Activated CD4-positive, alpha-beta T cell treated with anti-CD3 and anti-CD28 coated beads for 1 hour (primary cell): ENCODE measurements at regions not wholly inside any gene's neighbourhood (a gene's known extent, or its start where the extent isn't known, plus 50 kb on each side); places are given as distances from the start of the nearest gene placed in this dataset.

Experiments used
- DNase-seq: peaks from one replicate; pipeline ENCODE4 v3.0.0-alpha.2; 2020

DNA sequence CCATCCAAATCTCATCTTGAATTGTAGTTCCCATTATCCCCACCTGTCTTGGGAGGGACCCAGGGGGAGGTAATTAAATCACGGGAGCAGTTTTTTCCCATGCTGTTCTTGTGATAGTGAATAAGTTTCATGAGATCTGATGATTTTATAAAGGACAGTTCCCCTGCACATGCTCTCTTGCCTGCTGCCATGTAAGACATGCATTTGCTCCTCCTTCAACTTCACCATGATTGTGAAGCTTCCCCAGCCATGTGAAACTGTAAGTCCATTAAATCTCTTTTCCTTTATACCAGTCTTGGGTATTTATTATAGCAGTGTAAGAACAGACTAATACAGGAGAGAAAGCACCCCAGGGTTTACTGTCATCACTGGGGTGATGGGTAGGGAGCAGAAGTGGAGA is 220.4 kb upstream of the NUDT4 start:
- DNase-seq = no peak

DNA sequence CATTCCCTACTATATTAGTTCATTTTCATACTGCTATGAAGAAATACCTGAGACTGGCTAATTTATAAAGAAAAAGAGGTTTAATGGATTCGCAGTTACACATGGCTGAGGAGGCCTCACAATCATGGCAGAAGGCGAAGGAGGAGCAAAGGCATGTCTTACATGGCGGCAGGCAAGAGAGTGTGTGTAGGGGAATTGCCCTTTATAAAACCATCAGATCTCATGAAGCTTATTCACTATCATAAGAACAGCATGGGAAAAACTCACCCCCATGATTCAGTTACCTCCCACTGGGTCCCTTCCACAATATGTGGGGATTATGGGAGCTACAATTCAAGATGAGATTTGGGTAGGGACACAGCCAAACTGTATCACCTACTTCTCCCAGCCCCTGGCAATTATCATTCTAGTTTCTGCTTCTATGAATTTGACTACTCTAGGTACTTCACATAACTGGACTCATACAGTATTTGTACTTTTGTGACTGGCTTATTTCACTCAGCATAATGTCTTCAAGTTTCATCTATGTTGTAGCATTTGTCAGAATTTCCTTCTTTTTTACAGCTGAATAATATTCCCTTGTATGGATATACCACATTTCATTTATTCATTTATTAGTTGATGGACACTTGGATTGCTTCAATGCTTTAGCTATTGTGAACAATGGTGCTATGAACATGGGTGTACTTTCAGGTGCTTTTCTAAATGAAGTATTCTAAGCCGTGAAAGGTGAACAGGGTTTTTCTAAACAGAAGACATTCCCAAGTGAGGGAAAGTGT is 219.5 kb upstream of the NUDT4 start:
- no peak for DNase-seq

DNA sequence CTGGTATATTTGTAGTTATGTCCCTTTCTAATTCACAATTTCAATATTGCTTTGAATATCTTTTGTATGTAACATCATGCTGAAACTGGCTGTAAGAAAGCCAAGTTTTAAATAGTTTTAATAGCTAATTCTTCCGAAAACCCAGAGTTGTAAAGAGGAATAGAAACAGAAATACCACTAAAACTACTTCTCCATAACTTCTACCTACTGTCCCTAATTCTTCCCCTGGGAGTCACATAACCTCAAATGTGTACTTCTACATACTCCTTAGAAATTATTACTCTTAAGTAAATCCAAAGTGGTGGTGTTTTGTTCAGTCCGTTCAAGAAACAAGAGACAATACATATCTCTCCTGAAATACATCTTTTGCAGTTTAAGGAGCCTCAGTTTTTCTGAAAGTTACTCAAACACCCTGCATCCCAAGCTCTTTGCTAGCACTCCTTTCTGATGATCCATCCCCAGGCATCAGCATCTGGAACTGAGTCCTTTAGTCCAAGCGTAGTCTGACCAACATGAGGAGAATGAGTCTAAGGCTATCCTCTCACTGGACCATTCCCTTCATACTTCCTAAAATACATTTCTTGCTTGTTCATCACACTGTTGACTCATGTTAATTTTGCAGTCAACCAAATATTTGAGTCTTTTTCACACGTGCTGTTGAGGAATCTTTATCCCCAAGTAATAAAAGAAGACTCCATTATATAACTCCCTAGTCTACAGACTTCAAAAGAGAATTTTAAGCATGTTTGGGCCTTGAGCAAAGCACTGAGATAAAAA is 214.3 kb upstream of the NUDT4 start:
- DNase-seq = no peak

DNA sequence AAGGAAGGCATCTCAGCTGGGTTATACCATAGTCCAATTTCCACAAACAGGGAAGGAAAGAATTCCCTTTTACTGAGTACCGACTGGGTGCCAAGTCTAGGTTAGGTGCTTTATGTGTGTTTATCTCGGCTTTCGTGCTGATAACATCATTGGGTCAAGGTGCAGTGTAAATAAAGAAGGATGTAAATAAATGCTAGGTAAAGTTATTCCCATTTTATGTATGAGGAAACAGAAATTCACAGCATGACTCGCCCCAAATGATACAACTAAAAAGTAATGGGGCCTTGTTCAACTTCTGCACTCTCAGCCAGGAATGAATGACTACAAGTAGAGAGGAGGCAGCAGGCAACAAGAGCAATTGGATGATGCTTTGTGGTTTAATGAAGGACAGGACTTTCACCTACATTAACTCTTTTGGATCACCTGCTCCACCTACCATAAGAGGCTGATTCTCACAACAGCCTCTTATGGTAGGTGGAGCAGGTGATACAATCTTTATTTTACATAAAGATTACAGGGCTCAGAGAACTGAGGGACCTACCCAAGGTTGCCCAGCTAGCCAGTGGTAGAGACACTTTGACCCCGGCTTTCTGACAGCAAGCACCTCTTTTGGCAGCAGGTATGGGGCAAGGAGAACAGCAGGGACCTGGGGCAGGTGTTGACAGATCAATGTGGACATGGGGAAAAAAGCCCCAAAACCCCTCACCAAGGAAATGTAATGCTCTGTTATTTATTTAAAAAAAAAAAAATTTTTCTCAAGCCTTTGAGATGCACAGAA is 213.4 kb upstream of the NUDT4 start:
- DNase-seq = no peak

DNA sequence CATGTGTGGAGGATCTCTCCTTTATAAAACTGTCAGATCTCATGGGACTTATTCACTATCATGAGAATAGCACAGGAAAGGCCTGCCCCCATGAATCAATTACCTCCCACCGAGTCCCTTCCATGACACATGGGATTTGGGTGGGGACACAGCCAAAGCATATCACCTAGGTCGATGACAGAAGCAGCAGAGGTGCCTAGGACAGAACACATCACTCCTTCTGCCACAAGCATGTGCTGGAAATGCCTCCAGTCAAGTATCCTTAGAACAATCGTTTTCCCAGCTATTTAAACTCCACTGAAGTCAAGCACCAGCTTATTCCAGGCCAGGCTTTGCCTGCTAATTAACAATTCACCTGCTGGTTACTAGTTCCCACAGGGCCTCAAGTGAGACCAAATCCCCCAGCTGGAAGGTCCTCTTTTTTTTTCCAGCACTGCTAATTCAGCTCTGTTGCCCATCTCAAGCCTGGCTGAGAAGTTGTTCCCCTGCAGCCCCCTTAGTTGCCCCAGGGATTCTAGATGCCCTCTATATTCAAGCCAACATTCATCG is 212.3 kb upstream of the NUDT4 start:
- DNase-seq = no peak

DNA sequence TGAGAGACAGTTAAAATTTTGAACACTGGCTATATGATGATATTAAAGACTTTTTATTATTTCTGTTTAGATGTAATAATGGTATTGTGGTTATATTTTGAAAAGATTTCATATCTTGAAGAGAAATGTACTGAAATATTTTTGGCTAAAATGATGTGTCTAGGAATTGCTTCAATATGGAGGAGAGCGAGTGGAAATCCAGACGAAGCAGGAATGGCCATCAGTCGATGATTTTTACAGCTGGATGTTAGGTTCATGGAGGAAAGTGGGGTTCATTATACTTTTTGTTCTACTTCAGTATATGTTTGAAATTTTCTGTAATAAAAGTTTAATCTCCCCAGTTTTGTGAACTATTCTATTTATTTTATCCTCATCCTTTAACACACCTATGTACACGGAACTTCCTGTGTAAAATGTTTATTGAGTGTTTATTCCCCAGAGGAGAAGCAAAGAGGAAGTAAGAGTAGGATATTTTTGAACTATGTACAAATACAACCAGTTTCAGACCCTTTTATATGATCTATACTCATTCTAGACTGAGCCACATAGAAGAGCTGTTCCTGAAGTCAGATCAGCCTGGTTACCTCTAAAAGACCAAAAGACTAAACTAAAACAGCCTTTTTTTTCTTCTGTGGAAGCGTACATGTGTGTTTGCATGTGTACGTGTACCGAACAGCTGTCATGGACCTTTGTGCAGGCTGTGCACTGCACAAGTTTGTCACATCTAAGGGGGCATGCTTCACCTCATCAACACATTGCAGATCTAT is 211.0 kb upstream of the NUDT4 start:
- no peak for DNase-seq

DNA sequence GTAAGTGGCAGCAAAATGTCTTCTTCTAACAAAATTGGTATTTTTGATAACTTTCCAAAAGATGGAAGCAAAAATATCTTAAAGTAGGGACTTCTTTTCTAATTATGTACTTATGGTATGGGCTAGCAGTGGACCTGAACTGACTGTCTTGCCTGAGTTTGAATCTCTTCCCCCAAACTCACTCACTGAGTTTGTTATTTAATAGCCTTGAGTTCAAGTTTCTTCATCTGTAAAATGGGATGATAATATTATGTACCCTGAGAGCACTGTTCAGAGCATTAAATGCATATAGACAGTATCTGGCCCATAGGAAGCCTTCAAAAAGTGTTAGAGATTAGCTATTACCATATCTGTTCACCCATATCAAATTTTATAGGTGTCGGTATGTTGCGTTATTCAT is 210.4 kb upstream of the NUDT4 start:
- no peak for DNase-seq

DNA sequence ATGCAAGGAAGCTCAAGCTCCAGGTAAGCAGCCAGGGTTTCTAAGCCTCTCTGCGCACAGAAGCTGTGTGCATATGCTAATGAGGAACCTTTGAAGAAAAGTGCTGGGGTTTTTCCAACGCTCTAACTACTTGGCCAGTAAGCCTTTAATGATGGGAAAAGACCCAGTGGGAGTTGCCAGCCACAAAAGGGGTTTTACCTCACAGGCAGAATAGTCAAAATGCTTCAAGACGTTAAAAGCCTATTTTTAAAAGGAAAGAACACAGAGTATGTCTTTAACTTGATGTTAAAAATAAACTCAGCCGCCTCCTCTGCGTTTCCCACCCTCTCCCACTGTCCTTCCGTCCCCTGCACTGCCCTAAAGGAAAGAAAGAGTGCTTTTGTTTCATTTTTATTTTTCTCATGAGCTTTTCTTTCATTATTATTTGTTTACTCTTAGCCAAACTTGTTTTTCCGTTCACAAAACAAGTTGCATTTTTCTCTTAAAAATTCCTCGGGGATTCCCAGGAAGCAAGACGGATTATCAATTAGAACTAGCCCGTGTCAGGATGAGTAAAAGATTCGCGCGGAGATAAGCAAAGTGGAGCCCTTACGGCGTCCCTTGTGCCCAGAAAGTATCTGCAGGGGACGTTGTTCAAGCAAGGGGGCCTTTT is 209.8 kb upstream of the NUDT4 start:
- no peak for DNase-seq

DNA sequence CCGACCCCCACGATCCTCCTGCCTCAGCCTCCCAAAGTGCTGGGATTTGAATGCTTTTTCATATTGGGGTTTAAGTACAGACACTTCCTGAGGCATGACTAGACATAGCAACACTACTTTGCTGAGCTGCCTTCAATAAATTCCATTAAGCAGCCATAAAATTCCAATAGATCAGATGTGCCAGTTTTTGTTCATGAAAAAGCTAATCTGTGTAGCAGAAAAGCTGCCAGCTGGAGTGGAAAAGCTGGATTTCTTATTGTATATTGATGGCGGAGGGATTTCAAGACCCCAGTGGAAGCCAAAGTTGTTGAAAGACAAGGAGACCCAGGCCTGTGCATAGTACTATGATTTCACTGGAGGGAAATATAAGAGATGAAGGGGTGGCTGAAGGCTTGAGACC is 209.0 kb upstream of the NUDT4 start:
- DNase-seq = no peak

DNA sequence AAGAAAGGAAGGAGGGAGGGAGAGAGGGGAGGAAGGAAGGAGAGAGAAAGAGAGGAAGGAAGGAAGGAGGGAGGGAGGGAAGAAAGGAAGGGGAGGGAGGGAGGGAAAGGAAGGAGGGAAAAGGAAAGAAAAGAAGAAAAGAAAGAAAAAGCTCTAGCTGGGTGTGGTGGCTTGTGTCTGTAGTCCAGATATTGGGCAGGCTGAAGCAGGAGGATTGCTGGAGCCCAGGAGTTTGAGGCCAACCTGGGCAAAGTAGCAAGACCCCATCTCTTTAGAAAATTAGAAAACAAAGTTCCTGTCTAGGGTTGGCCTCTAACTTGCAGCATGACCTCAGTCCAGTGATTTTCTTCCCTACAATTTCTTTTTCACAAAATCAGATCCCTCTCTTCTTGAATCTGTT is 208.2 kb upstream of the NUDT4 start:
- DNase-seq = no peak

DNA sequence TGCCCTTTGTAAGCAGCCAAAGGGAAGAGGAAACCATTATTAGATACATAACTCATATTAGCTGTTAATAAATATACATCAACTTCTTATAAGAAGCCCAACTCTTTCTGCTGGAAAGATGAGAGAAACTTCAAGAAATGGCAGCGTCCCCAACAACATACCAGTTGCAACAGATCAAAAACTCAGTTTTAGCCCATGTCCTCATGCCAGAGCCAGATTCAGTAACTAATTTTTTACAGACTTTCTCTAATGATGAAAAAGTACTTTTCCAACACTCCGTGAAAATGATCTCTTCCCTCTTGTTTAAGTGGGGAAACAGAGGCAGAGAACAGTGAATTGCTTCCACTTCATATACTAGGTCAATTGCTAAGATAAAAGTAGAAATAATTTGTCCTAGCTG is 206.8 kb upstream of the NUDT4 start:
- no peak for DNase-seq

DNA sequence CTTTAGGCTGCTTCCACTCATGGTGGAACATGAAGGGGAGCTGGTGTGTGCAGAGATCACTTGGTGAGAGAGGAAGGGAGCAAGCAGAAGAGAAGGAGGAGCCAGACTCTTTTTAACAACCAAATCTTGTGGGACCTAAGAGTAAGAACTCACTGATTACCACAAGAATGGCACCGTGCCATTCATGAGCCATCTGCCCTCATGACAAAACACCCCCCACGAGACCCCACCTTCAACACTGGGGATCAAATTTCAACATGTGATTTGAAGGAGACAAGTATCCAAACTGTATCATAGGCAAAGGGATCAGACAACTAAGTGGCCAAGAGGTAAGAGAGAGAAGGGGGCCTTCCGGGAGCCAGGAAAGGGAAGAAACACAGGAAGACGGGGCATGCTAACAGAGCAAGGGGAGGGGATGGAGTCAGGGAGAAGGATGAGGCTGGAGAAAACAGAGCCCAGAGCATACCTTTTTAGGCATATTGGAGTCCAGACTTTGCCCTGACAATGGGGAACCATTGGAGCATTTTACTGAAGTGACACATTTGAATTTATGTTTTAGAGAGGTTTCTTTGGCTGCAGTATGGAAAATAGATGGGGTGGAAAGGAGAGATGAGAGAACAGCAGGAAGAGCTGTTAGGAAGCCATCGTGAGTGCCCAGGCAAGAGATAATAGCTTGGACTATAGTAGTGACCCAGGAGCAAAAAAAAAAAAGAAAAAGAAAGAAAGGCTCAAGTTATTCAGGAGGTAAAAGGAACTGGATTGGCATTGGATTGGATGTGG is 204.4 kb upstream of the NUDT4 start:
- no peak for DNase-seq

DNA sequence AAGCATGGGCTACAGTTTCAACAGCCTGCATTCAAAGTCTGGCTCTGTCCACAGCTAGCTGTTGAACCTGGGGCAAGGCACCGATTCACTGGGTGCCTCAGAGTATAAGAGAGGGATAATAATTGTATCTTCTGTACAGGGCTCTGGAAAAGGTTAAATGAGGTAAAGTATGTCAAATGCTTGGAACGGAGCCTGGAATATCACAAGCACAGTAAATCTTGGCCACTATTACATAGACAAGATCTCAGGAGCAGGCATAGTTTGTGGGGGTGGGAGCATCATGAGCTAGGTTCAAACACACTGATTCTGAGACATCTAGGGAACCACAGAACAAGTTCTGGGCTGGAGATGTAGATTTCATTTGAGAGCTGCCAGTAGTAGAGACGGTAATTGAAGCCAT is 203.7 kb upstream of the NUDT4 start:
- DNase-seq = no peak

DNA sequence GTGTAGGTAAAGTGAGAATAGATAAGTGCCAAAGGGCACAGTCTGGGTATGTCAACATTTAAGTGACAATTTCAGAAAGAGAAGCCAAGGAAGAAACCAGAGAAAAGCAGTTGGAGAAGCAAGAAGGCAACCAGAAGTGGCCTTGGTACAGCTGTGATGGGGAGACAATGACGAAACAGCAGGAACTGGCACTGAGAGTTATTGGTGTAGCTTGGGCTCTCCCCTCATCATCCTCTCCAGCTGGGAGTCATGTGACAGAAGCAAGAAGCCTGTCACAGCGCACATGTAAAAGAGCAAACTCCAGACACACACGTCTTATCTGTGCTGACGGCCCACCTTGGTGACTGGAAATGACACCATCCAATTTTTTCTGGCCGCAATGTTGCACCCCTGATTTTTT is 203.3 kb upstream of the NUDT4 start:
- DNase-seq = no peak

DNA sequence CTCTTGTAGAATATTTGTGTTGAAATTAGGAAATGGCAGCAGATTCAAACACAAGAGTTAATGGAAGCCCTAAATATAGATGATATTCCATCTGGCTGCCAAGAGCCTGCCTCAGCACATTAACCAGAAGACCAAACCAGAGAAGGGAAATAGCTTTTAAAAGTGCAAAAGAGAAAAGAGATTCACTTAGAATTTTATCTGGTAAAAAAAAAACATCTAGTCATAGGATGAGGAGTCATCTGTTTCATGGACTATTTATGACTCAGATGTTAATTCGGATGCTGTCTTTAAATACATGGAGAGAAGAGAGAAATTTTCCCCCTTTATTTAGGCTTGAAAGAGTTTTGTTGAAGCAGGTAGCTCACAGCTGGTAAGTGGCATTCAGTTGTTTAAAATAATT is 201.6 kb upstream of the NUDT4 start:
- no peak for DNase-seq

DNA sequence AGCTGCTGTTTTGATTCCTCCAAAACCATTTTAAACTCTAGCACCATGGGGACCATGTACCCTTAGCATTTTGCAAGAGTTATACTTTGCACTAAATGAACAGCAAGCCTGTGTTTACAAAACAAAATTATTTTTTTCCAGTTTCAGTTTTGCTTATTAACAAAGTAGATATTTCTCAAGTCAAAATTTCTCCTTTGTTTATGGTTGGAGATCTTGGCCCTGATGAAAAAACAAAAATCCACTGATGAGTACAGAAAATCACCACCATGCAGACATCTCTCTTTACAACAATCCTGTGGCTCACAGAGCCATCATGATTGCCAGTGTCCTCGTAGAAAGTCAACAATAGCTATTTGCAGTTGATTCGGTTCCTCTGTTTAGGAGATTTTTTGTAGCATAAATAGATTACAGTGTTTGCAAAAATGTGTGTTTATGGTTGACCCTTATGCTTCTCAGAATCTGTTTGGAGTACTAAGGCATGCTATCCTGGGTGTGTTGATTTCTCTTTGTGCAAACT is 201.1 kb upstream of the NUDT4 start:
- no peak for DNase-seq

DNA sequence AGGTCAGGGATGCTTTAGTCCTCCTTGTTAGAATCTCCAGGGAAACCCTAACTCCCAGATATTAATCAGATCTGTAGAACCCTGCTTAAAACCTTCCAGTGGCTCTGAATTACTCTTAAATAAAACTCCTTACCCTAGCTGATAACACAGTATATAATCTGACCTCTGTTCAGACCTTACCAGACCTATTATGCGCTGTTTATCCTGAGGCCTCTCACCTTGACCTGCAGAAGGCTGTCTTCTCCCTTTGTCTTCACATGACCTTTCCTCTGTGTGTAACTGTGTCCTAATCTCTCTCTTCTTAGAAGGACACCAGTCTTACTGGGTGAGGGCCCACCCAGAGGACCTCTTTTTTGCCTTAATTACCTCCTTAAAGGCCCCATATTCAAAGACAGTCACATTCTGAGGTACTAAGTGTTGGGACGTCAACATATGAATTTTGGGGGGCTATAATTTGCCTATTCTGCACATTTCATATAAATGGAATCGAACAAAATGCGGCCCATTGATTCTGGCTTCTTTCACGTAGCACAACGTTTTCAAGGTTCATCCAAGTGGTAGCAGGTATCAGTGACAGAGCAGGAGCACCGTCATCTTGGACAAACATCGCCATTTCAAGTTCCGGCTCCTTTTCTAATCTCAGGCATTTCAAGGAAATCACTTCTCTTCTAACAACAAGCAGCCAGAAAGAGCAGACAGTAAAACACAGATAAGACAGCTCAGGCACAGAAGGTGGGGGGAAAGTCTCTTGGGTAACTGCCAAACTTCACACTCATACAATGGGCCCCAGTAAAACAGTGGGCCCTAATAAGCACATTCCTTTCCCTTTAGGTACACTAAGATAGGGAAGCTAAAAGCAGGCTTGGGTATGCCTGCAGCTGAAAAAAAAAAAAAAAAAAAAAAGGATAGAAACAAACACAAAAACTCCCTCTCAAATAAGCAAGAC is 200.2 kb upstream of the NUDT4 start:
- no peak for DNase-seq

DNA sequence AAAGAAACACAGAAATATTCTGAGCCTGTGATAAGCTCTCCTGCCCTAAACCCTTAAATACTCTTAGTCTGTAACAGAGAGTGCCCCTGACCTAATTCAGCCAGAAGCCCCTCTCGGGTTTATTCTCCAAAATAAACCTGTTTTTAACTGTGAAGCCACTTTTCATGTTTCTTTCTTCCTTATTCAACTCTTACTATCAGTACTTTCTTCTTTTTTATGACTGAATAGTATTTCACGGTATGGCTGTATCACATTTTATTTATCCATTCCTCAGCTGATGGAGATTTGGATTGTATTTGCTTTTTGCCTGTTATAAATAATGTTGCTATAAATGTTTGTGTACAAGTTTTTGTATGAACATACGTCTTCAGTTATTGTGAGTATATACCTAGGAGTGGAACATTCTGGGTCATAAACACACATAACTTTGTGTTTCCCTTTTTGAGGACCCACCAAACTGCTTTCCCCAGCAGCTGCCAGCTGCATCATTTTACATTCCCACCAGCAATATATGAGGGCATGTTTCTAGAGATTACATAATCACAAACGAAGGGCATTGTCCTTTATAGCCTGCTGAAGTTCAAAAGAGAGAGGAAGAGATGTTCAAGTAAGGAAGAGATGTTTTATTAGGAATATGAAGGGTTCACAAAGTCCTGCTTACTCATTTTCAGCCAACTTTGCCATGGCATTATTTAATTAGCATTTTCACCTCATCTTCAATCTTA is 199.4 kb upstream of the NUDT4 start:
- DNase-seq = no peak

DNA sequence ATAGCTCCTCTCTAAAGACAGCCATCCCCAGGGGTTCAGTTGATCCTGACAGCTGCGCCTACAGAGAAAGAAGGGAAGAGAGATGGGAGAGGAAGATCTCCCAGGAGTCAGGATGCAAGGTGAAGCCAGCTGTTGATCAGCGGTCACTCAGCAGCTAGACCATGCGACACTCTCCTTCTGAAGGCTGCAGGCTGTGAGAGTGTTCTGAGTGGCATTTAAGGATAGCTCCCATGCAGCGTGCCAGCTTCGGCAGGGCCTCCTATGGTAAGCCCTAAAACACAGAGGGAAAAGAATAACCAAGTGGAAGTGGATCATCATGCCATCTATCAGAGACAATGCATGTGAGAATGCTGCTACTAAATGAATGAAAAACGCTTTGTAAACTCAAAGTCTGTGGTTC is 197.9 kb upstream of the NUDT4 start:
- DNase-seq = no peak
